ENCODE measurements at regions not wholly inside any gene's neighbourhood (a gene's known extent, or its start where the extent isn't known, plus 50 kb on each side); places are given as distances from the start of the nearest gene placed in this dataset.

DNA sequence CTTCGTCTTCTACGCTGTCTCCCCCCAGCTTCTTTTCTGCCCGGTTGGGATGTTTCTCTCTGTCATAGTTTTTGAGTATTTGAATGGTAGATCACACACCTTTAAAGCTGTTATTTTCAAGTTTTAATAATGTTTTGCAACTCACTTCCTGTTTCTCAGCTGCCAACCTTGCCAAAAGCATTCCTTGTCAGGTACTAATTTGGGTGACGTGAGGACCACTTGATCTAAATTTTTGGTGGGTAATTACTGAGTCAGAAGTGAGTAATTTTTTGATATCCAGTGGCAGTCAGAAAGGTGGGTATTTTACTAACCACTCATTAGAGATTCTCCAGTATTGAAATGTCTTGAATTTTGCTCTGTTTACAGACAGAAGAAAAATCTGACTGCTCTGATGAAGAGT, 852.4 kb upstream of the FANCL start:
- H3K9me3 Mint-ChIP-seq (ENCODE audit: unreplicated experiment), result peaks cover 9% of the 10 kb centered on the region

GRCh38 chr2:59084326-59084725, 843.2 kb upstream of the FANCL start:
- TF ChIP-seq CTCF (IDR thresholded peaks at IDR 0.05; ENCODE audit: unreplicated experiment), result no peak
- Mint-ChIP-seq H3K4me1 (ENCODE audit: unreplicated experiment) (no peaks in the 10 kb centered on the region), H3K36me3 (ENCODE audit: low read depth, unreplicated experiment) (no peaks in the 10 kb centered on the region), H3K9me3 (ENCODE audit: unreplicated experiment) (no peaks in the 10 kb centered on the region), H3K27ac (ENCODE audit: unreplicated experiment) (no peak overlapping the region), H3K4me3 (ENCODE audit: unreplicated experiment) (no peak overlapping the region), H3K27me3 (ENCODE audit: unreplicated experiment) (no peaks in the 10 kb centered on the region)
- no peak for DNase-seq (ENCODE audit: low spot score)

More for the DNA sequence above, 852.4 kb upstream of the FANCL start:
- no peaks in the 10 kb centered on the region for H3K4me1 Mint-ChIP-seq (ENCODE audit: unreplicated experiment)
- TF ChIP-seq CTCF (IDR thresholded peaks at IDR 0.05; ENCODE audit: unreplicated experiment), result no peak
- DNase-seq (ENCODE audit: low spot score), result no peak
- no peak overlapping the region for H3K27ac Mint-ChIP-seq (ENCODE audit: unreplicated experiment)
- H3K36me3 Mint-ChIP-seq (ENCODE audit: low read depth, unreplicated experiment), result peaks cover 4% of the 10 kb centered on the region
- peaks cover 4% of the 10 kb centered on the region for H3K27me3 Mint-ChIP-seq (ENCODE audit: unreplicated experiment)
- no peak overlapping the region for H3K4me3 Mint-ChIP-seq (ENCODE audit: unreplicated experiment)

- Mint-ChIP-seq H3K4me1 (ENCODE audit: unreplicated experiment) (no peaks in the 10 kb centered on the region), H3K36me3 (ENCODE audit: low read depth, unreplicated experiment) (no peaks in the 10 kb centered on the region), H3K9me3 (ENCODE audit: unreplicated experiment) (no peaks in the 10 kb centered on the region), H3K4me3 (ENCODE audit: unreplicated experiment) (no peak overlapping the region), H3K27me3 (ENCODE audit: unreplicated experiment) (no peaks in the 10 kb centered on the region), H3K27ac (ENCODE audit: unreplicated experiment) (no peak overlapping the region)
- TF ChIP-seq CTCF (IDR thresholded peaks at IDR 0.05; ENCODE audit: unreplicated experiment), result no peak
- DNase-seq (ENCODE audit: low spot score), result no peak
Measured at GRCh38 chr2:59083075-59083828, 842.1 kb upstream of the FANCL start.

GRCh38 chr2:59082657-59083056, 841.5 kb upstream of the FANCL start:
- DNase-seq (ENCODE audit: low spot score), result no peak
- Mint-ChIP-seq H3K4me3 (ENCODE audit: unreplicated experiment) (no peak overlapping the region), H3K36me3 (ENCODE audit: low read depth, unreplicated experiment) (no peaks in the 10 kb centered on the region), H3K27ac (ENCODE audit: unreplicated experiment) (no peak overlapping the region), H3K27me3 (ENCODE audit: unreplicated experiment) (no peaks in the 10 kb centered on the region), H3K9me3 (ENCODE audit: unreplicated experiment) (no peaks in the 10 kb centered on the region), H3K4me1 (ENCODE audit: unreplicated experiment) (no peaks in the 10 kb centered on the region)
- TF ChIP-seq CTCF (IDR thresholded peaks at IDR 0.05; ENCODE audit: unreplicated experiment), result no peak

- Mint-ChIP-seq H3K27me3 (ENCODE audit: unreplicated experiment) (no peaks in the 10 kb centered on the region), H3K4me3 (ENCODE audit: unreplicated experiment) (no peak overlapping the region), H3K9me3 (ENCODE audit: unreplicated experiment) (no peaks in the 10 kb centered on the region), H3K36me3 (ENCODE audit: low read depth, unreplicated experiment) (no peaks in the 10 kb centered on the region), H3K4me1 (ENCODE audit: unreplicated experiment) (no peaks in the 10 kb centered on the region), H3K27ac (ENCODE audit: unreplicated experiment) (no peak overlapping the region)
- no peak for TF ChIP-seq CTCF (IDR thresholded peaks at IDR 0.05; ENCODE audit: unreplicated experiment)
- no peak for DNase-seq (ENCODE audit: low spot score)
Measured at GRCh38 chr2:59080451-59081181, 839.5 kb upstream of the FANCL start.
